Small intestine (tissue), 7 donors: ENCODE measurements at regions not wholly inside any gene's neighbourhood (a gene's known extent, or its start where the extent isn't known, plus 50 kb on each side); places are given as distances from the start of the nearest gene placed in this dataset.

Experiments used
- DNase-seq, 2 donors: peaks; one replicate each; pipeline versions ENCODE4 v3.0.0 to v3.0.0-alpha.2; 2013
- FAIRE-seq: peaks from 2 replicates; lab custom pipeline; 2012; peaks lifted over from hg19 to GRCh38; lab: Jason Lieb, UNC
- H3K27ac ChIP-seq, 3 donors: one replicate each; pipeline ENCODE4 v1.5.1; 2013; ENCODE audit warnings: low read length in 2 of 3, mild to moderate bottlenecking in 2 of 3, control low read depth in 1 of 3, inconsistent platforms in 1 of 3, low read depth in 1 of 3, moderate library complexity in 1 of 3
- H3K27me3 ChIP-seq, 3 donors: one replicate each; pipeline ENCODE4 v1.6.1; 2013; ENCODE audit warnings: low read length in 3 of 3, inconsistent platforms in 1 of 3; ENCODE audit not compliant: control insufficient read depth in 3 of 3, insufficient read depth in 3 of 3
- H3K36me3 ChIP-seq, 3 donors: one replicate each; pipeline ENCODE4 v1.6.1; 2013; ENCODE audit warnings: low read length in 3 of 3, inconsistent platforms in 1 of 3, low read depth in 1 of 3, mild to moderate bottlenecking in 1 of 3, moderate library complexity in 1 of 3; ENCODE audit not compliant: control insufficient read depth in 3 of 3, insufficient read depth in 2 of 3
- H3K4me1 ChIP-seq, 3 donors: one replicate each; pipeline ENCODE4 v1.6.1; 2013; ENCODE audit warnings: low read length in 2 of 3, inconsistent platforms in 1 of 3, low read depth in 1 of 3, mild to moderate bottlenecking in 1 of 3, moderate library complexity in 1 of 3; ENCODE audit not compliant: control insufficient read depth in 3 of 3, insufficient read depth in 2 of 3
- H3K4me3 ChIP-seq, 3 donors: one replicate each; pipeline ENCODE4 v1.5.1; 2013; ENCODE audit warnings: low read length in 3 of 3, control low read depth in 1 of 3, inconsistent platforms in 1 of 3, low read depth in 1 of 3, mild to moderate bottlenecking in 1 of 3, moderate library complexity in 1 of 3
- H3K9me3 ChIP-seq, 2 donors: one replicate each; pipeline ENCODE4 v1.6.1; 2013; ENCODE audit warnings: low read depth in 1 of 2, low read length in 1 of 2; ENCODE audit not compliant: control insufficient read depth in 2 of 2, insufficient read depth in 1 of 2
- WGBS, 3 donors: extraction: QIAGEN DNeasy Blood & Tissue Kit; methylation state at CpG; one replicate each; pipeline ENCODE4 v1.1.7; 2013; 5-methylcytosine and 5-hydroxymethylcytosine counted together
- donor health status: healthy with polysubstance abuse.
- donor health status: control.
- donor health status: control.
- donor health status: Bipolar disorder and iron deficiency.
- donor health status: healthy.

GRCh38 chr10:120998782-120999285 is 147.7 kb downstream of the WDR11 start:
- no peak overlapping the region for H3K27ac ChIP-seq
- FAIRE-seq, result no peak
- DNase-seq, result no peak
- H3K4me1 ChIP-seq, result no peaks in the 10 kb centered on the region
- H3K9me3 ChIP-seq, result peaks cover 0 to 9% of the 10 kb centered on the region in 2 donors
- H3K4me3 ChIP-seq, result no peak overlapping the region
- no peaks in the 10 kb centered on the region for H3K36me3 ChIP-seq
- WGBS, 3 donors, result 80 to 90% (median 88%) methylated on average over 6 of the region's 6 CpGs
- H3K27me3 ChIP-seq, result no peaks in the 10 kb centered on the region

DNA sequence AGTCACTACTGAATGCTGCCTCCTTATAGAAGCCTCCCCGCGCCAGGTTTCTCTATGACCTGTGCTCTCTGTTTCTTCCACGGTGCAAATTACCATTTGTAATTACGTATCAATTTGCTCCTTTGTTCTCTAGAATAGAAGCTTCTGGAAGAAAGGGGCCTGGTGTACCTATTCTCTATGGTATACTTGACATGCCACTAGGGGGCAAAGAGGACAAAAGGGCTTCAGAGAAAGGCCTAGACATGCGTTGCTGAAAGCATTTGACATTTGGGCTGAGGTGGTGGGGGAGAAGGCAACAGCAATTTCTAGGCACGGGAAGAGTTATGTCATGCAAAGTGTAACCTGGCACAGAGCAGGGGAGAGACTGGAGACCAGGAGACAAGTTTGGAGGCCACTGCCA is 148.7 kb downstream of the WDR11 start:
- no peak for FAIRE-seq
- no peaks in the 10 kb centered on the region for H3K4me1 ChIP-seq
- no peaks in the 10 kb centered on the region for H3K36me3 ChIP-seq
- DNase-seq, result no peak
- H3K27me3 ChIP-seq, result no peaks in the 10 kb centered on the region
- H3K27ac ChIP-seq, result no peak overlapping the region
- peaks cover 0 to 7% of the 10 kb centered on the region in 2 donors for H3K9me3 ChIP-seq
- no peak overlapping the region for H3K4me3 ChIP-seq
- 86 to 90% (median 88%) methylated on average over 6 of the region's 6 CpGs for WGBS, 3 donors

DNA sequence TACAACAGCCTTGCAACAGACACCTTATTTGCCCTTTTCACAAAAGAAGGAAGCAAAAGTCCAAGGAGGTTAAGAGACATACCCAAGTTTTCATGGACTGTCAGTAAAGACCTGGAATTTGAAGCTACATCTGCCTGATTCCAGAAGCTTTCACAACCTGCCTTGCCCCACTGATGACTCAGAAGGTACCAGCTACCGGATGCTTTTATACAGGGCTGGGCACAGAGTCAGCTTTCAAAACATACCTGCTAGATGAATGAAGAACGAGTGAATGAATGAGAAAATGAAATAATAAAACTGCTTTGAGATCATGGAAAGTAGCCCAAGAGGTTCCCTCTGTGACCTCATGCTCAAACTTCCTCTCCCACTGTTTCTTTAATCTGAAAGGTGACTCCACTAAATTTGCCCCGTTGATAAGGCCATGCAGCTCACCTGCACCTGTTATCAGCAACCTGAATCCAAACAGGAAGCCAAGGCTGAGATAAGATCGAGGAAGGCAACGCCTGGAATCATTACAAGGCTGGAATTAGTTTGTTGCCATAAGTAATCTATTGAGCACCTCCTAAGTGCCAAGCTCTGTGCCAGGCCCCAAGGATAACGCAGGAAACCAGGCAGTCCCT is 151.5 kb downstream of the WDR11 start:
- H3K4me3 ChIP-seq, result no peak overlapping the region
- H3K27me3 ChIP-seq, result no peaks in the 10 kb centered on the region
- DNase-seq, result peak; percentile 37 to 65
- H3K36me3 ChIP-seq, result no peaks in the 10 kb centered on the region
- H3K9me3 ChIP-seq, result peaks cover 2 to 14% of the 10 kb centered on the region in 2 donors
- peak overlapping the region in 1 of 3 donors; percentile 12 for H3K27ac ChIP-seq
- no peak for FAIRE-seq
- H3K4me1 ChIP-seq, result no peaks in the 10 kb centered on the region
- 9 to 56% (median 26%) methylated on average over 6 of the region's 6 CpGs for WGBS, 3 donors

GRCh38 chr10:121005948-121006587 is 154.9 kb downstream of the WDR11 start:
- Histone ChIP-seq H3K27me3 (no peaks in the 10 kb centered on the region), H3K4me1 (no peaks in the 10 kb centered on the region), H3K9me3 (peaks cover 2 to 14% of the 10 kb centered on the region in 2 donors), H3K36me3 (no peaks in the 10 kb centered on the region), H3K4me3 (no peak overlapping the region), H3K27ac (no peak overlapping the region)
- no peak for FAIRE-seq
- WGBS, 3 donors, result 79 to 89% (median 89%) methylated on average over 5 of the region's 5 CpGs
- DNase-seq, result no peak

DNA sequence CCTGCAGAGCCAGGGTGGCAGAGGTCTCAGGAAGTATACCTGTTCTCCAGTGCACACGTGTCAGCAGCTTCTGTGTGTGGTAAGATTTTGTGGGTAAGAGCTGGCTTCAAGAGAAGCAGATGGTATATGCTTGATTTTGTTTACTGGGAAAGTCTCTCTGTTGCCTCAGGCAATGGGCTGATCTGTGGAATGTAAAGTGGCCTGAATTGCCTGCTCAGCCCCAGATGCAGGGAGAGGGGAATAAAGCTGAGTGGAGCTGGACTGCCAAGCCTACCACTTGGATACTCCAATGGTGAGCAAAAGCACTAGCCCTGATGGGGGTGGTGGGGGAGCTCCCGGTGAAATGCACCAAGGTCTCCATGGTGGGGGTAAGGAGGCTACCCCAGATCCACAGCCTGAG is 156.1 kb downstream of the WDR11 start:
- 81 to 93% (median 93%) methylated on average over 2 of the region's 2 CpGs for WGBS, 3 donors
- H3K4me3 ChIP-seq, result no peak overlapping the region
- no peaks in the 10 kb centered on the region for H3K27me3 ChIP-seq
- H3K9me3 ChIP-seq, result peaks cover 2 to 14% of the 10 kb centered on the region in 2 donors
- H3K27ac ChIP-seq, result no peak overlapping the region
- FAIRE-seq (no peak), DNase-seq (no peak)
- H3K4me1 ChIP-seq, result no peaks in the 10 kb centered on the region
- no peaks in the 10 kb centered on the region for H3K36me3 ChIP-seq

- DNase-seq, result no peak
- Histone ChIP-seq H3K4me1 (no peaks in the 10 kb centered on the region), H3K27me3 (no peaks in the 10 kb centered on the region), H3K9me3 (no peaks in the 10 kb centered on the region), H3K36me3 (no peaks in the 10 kb centered on the region), H3K4me3 (no peak overlapping the region), H3K27ac (no peak overlapping the region)
- no peak for FAIRE-seq
- 86 to 95% (median 92%) methylated on average over 3 of the region's 3 CpGs for WGBS, 3 donors
Observed at GRCh38 chr10:121015916-121016315, 164.8 kb downstream of the WDR11 start.

GRCh38 chr10:121024905-121025584 is 173.9 kb downstream of the WDR11 start:
- Histone ChIP-seq H3K36me3 (no peaks in the 10 kb centered on the region), H3K4me1 (peaks cover 0 to 9% (median 0%) of the 10 kb centered on the region in 3 donors), H3K27me3 (peaks cover 0 to 2% (median 0%) of the 10 kb centered on the region in 3 donors), H3K9me3 (no peaks in the 10 kb centered on the region), H3K27ac (no peak overlapping the region), H3K4me3 (no peak overlapping the region)
- DNase-seq (no peak), FAIRE-seq (no peak)
- 83 to 89% (median 83%) methylated on average over 8 of the region's 8 CpGs for WGBS, 3 donors

- no peak for FAIRE-seq
- 75 to 88% (median 81%) methylated on average over 3 of the region's 3 CpGs for WGBS, 3 donors
- no peaks in the 10 kb centered on the region for H3K9me3 ChIP-seq
Observed at GRCh38 chr10:121025731-121026130, 174.6 kb downstream of the WDR11 start.

More at GRCh38 chr10:121025731-121026130, 174.6 kb downstream of the WDR11 start:
- Histone ChIP-seq H3K27me3 (peaks cover 0 to 2% (median 0%) of the 10 kb centered on the region in 3 donors), H3K27ac (no peak overlapping the region), H3K4me1 (peaks cover 0 to 9% (median 0%) of the 10 kb centered on the region in 3 donors), H3K36me3 (no peaks in the 10 kb centered on the region), H3K4me3 (no peak overlapping the region)
- no peak for DNase-seq
